ENCODE measurements at regions not wholly inside any gene's neighbourhood (a gene's known extent, or its start where the extent isn't known, plus 50 kb on each side); places are given as distances from the start of the nearest gene placed in this dataset.

- ChIA-PET POLR2A (no interaction called here), CTCF (ENCODE audit: low intra/inter-chr PET ratio) (no interaction called here)
- no peaks in the 10 kb centered on the region for H3K4me1 ChIP-seq (replicated peaks in 1 of 2; ENCODE audit: control insufficient read depth in 2 of 2, insufficient read depth in 2 of 2, low read length in 2 of 2)
- intact Hi-C loops (cut with micrococcal nuclease) (no loop called here), in situ Hi-C loops (cut with MboI) (no loop called here)
- no TSS peak for BruUV-seq (replicated peaks)
- no peak overlapping the region for H3K4me2 ChIP-seq (ENCODE audit: insufficient read depth, low read length)
- no peaks in the 10 kb centered on the region for H3K79me2 ChIP-seq (ENCODE audit: control insufficient read depth, insufficient read depth, low read length)
- H3K9me1 ChIP-seq (ENCODE audit: control insufficient read depth, insufficient read depth, low read length), result no peaks in the 10 kb centered on the region
- H3K36me3 ChIP-seq (ENCODE audit: control insufficient read depth, insufficient read depth, low read length), result no peaks in the 10 kb centered on the region
- H2AFZ ChIP-seq (ENCODE audit: low read depth, low read length), result no peak overlapping the region
- no peaks in the 10 kb centered on the region for H3K27me3 ChIP-seq (ENCODE audit: control insufficient read depth in 2 of 2, insufficient read depth in 2 of 2, low read length in 2 of 2)
- FAIRE-seq (no peak), ATAC-seq (no peak), DNase-seq (ENCODE audit: extremely low read depth in 1 of 4, low spot score in 3 of 4) (no peak)
- no peaks in the 10 kb centered on the region for H3K9me3 ChIP-seq (replicated peaks; ENCODE audit: control insufficient read depth, insufficient read depth, low read depth, low read length)
- H4K20me1 ChIP-seq (replicated peaks; ENCODE audit: control insufficient read depth, insufficient read depth, low read length), result no peaks in the 10 kb centered on the region
- no peak overlapping the region for H3K27ac ChIP-seq (ENCODE audit: extremely low read depth, low read depth, low read length)
- TF ChIP-seq ID3 (CRISPR knock-in tag; IDR thresholded peaks at IDR 0.05) (no peak), ID3 (tag; IDR thresholded peaks at IDR 0.05) (no peak), GABPB1 (CRISPR knock-in tag; IDR thresholded peaks at IDR 0.05) (no peak), TCF3 (CRISPR knock-in tag; IDR thresholded peaks at IDR 0.05) (no peak), SNIP1 (IDR thresholded peaks at IDR 0.05; ENCODE audit: low read depth) (no peak), ZZZ3 (IDR thresholded peaks at IDR 0.05) (no peak), SMAD1 (IDR thresholded peaks at IDR 0.05; ENCODE audit: low read depth, low read length, partially characterized antibody) (no peak), CCNT2 (IDR thresholded peaks at IDR 0.05; ENCODE audit: borderline replicate concordance, extremely low read depth, insufficient read length, low read depth, low read length) (no peak), ZNF174 (CRISPR knock-in tag; IDR thresholded peaks at IDR 0.05) (no peak), NR1H2 (CRISPR knock-in tag; IDR thresholded peaks at IDR 0.05) (no peak), ATF4 (CRISPR knock-in tag; IDR thresholded peaks at IDR 0.05) (no peak), KDM4B (IDR thresholded peaks at IDR 0.05; ENCODE audit: borderline replicate concordance in 2 of 2, low read depth in 1 of 2) (no peak), PRPF4 (IDR thresholded peaks at IDR 0.05; ENCODE audit: insufficient read depth, low read depth, low read length, poor library complexity, severe bottlenecking) (no peak)
- 0% methylated on average over 1 of the region's 1 CpG for WGBS (ENCODE audit: insufficient coverage, low coverage, missing lambda C conversion rate)
- H3K4me3 ChIP-seq, result no peak overlapping the region
- no peak overlapping the region for H3K9ac ChIP-seq (ENCODE audit: insufficient read depth in 1 of 2, low read depth in 2 of 2, low read length in 2 of 2)
Measured at GRCh38 chr18:65608471-65608870, 142.3 kb upstream of the CDH7 start.

Measured in K562 (cell line).